Activated CD4-positive, alpha-beta T cell treated with anti-CD3 and anti-CD28 coated beads, Interleukin-2, amount 50 U/mL, for 16 hours (primary cell): ENCODE measurements at regions not wholly inside any gene's neighbourhood (a gene's known extent, or its start where the extent isn't known, plus 50 kb on each side); places are given as distances from the start of the nearest gene placed in this dataset.
"Not testable (repeated sequence)": the region's sequence is repeated elsewhere in the genome, so short reads cannot be mapped to it uniquely, and the experiment has no call there.

Source experiments
- DNase-seq: peaks from one replicate; pipeline ENCODE4 v3.0.0-alpha.2; 2020

DNA sequence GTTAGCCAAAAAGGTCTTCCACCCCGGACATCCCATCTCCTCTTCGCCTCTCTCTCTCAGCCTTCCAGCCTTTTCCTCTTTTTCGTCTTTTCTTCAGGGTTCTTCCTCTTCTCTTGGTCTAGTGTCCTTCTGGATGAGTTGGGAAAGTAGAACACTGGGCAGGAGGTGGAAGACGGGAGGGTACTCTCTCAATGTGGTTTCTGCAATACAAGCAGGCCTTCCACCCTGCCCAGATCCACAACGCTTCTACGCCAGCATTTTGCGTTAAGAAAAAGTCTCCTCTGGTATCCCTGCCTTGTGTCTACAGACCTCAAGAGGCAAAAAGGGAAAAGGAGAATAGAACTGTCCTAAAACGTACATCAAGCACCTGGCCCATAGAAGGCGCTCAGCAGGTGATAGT, 587.8 kb downstream of the BNC2 start:
- no peak for DNase-seq

DNA sequence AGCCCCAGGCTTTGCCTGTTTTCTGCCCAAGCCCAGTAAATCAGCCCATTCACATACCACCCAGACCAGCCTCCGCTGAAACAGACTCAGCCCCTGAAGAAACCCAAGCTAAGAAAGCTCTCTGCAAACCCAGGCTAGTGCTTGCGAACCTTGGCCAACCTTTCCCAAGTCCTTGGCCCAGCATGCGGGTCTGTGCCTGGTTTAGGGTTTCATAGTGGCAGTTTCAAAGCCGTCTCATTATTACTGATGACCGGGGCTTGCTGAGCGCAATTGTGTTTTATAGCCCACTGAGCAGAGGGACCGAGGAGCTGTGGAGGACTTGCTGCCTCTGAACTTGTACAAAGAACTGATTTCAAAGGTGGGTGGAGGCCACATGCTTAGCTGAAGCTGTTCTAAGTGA, 584.3 kb downstream of the BNC2 start:
- no peak for DNase-seq

DNA sequence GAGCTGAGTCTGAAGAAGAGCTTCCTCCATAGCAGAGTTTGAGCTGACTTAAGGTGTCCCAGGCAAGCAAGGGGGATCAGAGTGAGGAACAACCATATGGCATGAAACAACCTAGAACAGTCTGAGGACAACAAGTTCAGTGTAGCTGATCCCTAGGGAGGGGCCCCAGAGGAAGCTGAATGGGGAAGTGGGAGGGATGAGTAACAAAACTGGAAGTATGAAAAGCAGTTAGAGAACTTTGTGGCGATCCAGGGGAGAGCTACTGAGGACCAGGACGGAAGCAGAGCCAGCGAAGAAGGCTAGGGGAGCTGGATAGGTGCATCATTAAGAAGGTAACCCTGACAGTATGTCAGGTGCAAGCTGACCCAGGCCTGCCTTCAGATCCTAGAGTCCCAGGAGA, 580.8 kb downstream of the BNC2 start:
- DNase-seq = no peak

DNA sequence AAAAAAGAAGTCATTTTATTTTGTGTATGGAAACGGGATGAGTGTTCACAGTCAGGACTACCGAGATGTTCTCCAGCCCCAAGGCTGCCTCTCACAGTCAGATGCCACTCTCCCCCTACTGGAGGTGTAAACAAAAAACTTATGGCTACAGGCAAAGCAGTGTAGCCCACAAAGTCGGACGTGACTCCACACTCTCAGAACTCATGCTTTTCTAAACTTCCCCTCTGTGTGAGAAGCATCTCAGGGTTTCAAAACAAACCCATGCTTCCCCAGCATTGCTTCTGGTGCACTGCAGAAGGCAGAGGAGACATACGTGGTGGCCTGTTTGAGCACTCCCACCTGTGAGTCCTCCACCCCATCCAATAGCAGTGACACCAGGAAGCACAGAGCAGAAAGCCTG, 580.3 kb downstream of the BNC2 start:
- no peak for DNase-seq

DNA sequence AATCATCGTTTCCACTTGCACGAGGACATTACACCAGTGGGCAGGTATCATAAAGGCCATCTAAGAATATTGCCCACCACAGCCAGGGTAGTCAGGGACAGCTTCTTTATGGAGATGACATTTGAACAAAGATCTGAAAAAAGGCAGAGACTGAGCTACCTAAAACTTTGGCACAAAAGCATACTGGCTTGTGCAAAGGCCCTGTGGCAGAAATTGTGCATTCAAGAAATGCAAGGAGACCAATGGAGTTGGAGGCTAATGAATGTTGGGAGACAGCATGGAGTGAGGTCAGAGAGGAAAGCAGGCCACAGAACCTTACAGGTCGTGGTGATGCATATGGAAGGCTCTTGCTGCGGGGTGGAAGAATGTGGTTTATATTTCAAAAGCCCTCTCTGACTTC, 578.5 kb downstream of the BNC2 start:
- DNase-seq = no peak

DNA sequence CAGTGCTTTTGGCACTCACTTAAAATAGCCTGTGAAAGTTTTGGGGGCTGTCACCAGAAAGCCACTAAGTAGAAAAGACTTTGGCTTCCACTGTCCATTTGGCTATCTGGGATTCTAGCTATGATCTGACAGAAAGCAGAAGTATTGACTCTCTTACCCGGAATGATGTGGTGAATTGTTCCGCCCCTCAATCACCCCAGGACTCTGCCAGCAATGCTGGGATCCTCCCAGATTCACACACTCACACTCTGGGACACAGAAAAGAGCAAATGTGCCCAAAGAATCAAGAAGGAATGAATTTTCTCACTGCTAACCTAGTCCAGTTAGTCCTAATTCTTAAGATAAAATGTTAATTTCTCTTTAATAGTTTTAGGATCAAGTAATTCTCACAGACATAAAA, 576.9 kb downstream of the BNC2 start:
- no peak for DNase-seq

DNA sequence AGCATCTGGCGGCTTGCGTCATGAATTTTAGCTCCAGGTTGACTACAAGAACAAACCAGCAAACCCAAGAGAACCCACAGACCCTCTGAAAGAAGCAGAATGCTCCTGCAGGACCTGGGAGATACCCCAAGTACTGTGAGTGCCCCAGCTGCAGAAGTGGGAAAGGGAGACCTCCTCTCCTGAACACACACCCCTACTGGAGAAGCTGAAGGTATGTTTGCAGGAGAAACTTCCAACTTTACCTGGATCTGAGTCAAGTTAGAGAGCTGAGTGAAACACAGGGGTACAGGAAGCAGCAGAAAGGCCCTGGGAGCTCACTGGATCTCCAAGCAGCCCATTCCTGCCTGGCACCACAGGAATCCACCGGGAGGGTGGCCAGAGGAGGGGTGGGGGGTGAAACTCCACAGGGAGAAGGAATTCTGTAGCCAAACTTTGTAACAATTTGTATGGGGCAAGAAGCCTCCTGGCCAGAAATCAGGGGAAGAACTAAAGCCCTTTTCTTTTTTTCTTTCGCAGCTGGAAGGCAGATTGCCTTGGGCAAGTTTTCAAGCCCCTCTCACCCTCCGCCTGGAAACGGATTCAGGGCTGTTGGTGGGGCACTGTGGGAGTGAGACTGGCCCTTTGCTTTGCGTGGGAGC, 576.2 kb downstream of the BNC2 start:
- DNase-seq = no peak

DNA sequence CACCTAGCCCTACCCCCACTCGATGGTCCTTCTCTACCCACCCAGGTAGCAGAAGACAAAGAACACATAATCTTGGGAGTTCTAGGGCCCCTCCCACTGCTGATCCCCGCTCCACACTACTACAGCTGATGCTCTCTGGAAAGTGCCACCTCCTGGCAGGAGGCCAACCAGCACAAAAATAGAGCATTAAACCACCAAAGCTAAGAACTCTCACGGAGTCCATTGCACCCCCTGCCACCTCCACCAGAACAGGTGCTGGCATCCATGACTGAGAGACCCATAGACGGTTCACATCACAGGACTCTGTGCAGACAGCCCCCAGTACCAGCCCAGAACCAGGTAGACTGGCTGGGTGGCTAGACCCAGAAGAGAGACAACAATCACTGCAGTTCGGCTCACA, 575.5 kb downstream of the BNC2 start:
- DNase-seq = not testable (repeated sequence)

DNA sequence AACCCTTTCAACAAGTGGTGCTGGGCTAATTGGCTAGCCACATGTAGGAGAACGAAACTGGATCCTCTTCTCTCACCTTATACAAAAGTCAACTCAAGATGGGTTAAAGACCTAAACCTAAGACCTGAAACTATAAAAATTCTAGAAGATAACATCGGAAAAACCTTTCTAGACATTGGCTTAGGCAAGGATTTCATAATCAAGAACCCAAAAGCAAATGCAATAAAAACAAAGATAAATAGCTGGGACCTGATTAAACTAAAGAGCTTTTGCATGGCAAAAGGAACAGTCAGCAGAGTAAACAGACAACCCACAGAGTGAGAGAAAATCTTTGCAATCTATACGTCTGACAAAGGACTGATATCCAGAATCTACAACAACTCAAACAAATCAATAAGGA, 571.1 kb downstream of the BNC2 start:
- not testable (repeated sequence) for DNase-seq

DNA sequence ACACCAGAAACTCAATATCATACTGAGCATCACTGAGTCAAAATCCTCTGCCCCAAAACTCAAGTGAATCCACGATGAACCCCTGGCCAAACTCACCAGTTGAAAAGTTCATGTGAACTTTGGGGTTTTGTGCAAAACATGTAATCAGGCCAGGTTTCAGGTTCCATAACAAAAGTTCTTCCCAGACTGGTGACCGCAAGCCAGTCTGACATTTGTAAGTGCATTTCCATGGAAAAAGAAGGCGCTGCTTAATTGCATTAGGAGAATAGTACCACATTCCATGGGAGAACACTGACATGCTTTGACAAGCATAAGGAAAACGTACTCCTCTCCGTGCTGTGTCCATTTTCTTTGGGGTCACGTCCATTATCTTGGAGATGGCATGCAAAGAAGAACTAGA, 567.0 kb downstream of the BNC2 start:
- no peak for DNase-seq

DNA sequence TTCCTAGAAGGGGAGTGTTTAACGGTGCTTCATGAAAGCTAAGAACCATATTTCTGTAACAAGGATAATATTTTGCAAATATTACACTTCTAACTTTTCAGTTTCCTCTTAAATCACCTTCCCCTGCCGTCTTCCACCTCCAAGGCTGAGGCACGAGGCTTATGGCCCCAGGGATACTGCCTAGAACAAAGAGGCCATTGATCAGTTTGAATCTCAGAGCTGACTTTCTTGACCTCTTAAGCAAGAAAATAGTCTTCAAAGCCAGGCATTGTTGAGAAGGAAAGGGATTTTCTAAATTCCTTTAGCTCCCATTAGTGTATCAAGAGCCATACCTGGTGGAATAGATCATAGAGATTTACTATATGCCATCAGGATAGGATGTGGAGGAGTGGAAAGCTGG, 566.2 kb downstream of the BNC2 start:
- no peak for DNase-seq

DNA sequence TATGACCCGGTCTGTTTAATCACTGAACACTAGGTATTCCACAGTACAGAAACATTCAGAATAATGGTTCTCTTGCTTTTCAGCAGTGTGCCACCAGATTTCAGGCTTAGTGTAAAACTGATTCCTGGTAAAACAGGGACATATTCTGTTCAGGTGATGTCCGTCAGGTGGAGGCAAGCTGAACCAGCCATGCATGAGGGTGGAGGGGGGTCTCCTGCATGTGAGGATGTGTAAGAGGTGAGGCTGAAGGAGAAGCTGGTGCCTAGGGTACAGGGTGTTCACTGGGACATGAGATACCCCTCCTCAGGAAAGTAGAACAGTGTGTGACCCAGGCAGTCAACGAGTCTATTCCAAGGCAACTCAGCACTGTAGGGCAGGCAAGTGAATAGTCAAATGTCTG, 563.9 kb downstream of the BNC2 start:
- no peak for DNase-seq

DNA sequence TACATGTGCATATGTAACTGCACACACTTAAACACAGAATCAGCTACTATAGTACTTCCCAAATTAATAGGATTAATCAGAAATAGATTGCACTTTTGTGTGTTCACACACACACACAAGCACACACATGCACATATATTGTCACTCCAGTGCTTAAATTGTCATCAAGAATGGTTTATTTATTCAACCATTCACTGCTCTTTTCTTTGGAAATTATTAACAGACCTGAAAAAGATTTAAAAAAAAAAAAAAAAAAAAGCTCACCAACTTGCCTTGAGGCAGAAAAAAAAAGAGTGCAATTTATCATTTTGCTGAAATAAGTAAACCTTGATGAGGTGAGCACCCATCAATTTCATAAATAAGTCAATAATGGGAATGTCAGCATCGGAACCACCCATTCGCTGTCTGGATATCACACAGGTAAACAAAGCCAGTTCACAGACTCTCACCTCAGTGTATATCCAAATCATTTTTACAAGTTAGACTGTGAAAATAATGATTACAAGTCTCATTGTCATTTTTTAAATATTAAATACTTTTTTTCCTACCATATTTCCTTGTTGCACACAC, 562.8 kb downstream of the BNC2 start:
- no peak for DNase-seq

DNA sequence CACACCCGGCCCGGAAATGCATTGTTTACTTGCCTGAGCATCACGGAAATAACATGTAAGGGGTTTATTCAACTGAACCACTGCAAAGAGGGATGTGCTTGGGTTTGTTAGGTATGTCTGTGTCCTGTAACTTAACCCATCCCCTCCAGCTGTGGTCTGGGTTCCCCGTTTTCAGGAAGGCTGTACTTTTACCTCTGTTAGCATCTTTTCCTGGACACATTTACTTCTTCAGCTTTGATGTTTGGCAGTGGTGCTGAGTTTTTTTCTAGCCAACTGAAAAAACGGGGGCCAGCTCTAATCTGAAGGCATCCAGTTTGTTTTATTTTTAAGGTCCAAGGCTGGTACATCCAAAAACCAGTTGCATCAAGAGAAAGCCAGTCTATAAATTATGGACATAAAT, 561.8 kb downstream of the BNC2 start:
- DNase-seq = no peak

DNA sequence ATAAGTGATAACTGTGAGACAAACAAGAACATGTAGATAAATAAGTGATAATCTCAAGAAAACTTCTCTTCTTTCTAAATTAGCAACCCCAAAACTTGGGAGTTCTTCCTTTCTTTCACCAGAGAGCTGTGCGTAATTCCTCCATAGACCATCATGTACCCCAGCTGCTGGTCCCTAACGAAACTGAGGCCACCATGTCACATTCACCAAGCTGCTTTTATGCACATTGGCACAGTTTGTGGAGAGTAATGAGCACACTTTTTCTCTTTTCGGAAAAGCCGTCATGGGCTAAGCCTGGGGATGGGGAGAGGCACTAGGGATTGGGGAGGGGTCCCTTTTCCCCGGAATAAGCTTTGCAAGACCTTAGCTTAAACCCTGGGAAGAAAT, 561.4 kb downstream of the BNC2 start:
- DNase-seq = no peak

DNA sequence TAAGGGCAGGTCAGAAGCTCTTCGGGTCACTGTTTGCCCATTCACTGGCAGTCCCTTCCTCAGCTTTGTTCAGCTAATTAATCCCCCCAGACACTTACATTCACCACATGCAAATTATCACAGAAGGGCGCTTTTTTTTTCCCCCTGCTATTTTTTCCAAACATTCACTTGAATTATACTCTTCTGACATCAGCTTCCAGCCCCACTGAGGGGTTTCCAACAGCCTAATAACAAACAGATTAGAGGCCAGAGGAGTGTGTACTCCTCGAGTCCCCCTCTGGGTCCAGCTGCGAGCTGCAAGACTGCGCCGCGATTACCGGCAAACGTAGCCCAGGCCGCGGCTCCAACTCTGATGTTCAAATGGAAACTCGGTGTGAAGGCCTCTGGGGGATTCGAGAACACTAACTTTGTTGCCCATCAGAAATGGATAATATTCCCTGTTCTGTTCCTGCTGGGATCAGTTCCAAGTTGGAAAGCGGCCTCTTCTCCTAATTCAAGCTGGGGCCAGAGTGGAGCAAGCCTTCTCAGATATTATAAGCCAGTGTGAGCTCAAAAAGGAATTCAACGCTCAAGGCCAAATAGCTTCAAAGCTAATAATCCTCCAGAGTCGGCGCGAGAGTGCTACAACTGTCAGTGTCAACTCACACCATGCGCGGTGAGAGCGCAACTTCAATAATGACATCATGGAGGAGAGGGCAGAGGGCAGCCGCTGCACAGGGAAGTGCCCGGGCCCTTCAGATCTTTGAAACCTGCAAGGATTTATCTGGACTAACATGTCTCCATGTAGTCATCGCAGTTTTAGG, 560.8 kb downstream of the BNC2 start:
- DNase-seq = no peak

DNA sequence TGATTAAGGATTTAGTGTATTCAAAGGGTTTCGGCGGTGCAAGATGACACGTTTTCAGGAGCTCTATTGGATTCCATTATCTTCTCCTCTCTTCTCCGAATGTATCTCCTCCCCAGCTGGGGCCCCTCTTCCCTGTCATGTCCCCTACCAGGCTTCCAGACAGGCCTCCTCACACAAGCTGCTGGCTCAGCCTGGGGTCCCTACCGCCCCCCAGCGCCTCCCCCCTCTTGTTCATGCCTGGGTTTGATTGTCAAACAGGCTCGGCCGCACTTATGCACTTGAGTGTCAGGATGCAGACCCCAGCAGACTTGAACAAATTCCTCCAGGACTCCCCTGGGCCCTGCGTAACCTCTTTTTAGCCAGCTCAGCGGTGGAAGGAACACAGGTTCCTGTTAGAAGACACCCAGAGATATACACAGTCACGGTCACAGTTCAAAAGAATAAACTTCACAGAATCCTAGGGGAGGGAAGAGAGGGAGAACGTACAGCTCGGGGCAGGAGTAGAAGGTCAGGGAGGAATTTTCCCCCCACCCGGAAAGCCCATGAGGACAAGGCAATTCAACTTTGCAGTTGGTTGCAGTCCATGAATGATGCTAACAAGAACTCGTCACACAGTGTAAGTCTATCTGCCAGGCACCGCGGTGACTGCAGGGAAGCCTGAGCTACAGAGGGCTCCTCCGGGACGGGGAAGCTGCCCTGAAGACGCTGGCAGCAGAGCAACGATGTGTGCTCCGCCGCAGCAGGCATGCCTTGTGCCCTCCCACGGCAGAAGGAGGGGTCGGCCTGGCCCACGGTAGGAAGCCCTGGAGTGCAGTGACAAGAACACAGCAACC, 560.0 kb downstream of the BNC2 start:
- DNase-seq = no peak

DNA sequence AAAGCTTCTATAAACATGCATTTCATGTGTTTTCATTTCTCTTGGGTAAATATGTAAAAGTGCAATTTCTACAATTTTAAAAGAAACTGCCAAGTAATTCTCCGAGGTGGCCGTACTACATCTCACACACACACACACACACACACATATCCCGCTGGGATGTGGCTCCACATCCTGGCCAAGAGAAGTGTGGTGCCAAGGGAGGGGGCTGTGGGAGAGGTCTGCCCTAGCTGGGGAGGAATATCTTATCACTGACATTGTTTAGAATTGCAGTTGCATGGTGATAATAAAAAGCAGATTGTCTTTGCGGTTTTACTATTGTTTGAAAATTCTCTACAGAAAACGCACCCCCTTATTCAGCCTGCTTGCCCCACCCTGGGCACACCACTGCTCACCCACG, 558.4 kb downstream of the BNC2 start:
- no peak for DNase-seq

DNA sequence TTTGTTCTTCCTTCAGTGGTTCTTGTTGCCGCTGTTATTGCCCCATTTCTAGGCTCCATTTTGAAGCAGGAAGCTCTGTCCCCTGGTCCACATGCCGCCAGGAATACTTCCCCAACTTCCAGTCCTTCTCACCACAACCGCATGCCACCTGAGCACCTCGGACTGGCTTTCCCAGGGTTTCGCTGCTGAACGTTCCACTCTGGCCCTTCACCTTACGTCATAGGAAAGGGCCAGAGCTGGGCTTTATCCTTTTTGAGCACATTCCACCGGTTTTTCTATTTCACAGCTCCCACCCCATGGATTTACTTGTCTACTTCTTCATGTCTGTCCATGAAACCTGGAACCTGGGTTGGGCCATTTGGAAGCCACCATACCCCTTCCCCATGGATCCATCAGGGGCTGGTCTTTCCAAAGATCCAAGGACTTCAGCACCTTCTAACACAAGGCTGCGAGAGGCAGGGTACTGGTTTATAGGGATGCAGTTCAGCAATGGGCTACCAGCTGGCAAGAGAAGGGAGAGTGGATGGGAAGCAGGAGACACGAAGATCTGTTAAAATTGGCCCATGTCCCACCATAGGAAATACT, 557.4 kb downstream of the BNC2 start:
- no peak for DNase-seq

DNA sequence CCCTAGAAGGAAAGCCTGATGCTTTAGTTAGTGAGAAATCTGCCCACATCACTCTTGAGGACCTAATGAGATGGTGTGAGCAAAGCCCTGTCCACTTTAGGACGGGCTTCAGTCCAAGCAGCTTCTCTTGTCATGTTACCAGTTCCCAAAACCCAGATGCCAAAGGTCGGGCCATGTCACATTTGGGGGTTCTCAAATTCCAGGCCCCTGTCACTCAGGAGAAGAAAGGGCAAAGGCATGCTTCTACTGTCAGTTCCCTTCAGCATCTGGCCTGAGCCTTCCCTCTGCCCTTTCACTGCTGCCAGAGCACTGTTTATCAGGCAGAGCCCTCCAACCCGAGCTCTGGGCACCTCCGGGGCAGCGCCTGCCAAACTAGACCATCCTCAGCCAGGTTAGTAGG, 556.0 kb downstream of the BNC2 start:
- no peak for DNase-seq

DNA sequence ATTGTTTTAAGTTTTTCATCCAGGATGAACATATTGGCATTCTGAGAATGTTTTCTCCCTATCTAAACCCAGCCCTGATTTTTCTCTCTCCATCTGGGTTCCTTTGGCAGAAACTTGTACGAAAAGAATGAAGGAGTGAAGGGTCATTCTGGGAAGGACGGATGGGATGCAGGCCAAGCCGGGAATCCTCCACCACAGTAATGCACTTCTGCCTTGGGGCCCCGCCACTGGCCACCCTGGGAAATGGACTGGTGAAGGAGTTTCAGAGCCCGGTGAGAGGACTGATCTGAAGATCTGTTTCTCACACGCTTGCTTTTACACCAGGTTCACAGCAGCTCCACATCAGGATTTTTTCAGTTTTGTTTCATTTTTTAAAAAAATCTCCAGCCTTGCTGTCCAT, 554.8 kb downstream of the BNC2 start:
- DNase-seq = no peak

DNA sequence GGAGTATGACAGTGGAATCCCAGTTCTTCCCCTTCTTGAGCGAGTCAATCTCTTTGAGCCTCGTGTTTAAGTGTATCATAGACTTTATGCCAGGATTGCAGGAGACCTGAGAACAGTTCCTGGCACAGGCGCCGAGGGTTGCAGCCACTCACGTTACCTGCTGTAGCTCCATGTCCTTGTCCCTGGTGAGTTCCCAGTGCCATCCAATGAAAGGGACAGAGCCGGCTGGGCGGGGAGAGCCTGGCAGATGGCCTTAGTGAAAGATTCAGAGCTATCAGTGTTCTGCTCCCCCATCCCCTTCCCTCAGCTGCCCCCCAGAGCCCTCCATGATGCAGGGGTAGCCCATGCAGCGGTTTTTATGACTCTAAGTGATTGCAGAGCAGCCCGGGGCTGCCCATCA, 554.0 kb downstream of the BNC2 start:
- no peak for DNase-seq
